HEK293T (cell line): ENCODE measurements at regions not wholly inside any gene's neighbourhood (a gene's known extent, or its start where the extent isn't known, plus 50 kb on each side); places are given as distances from the start of the nearest gene placed in this dataset.

Experiments used
- BHLHE40 ChIP-seq: fragments of 450-650 bp; IDR thresholded peaks from 2 replicates; pipeline ENCODE4 v1.6.1; 2016; ENCODE audit warnings: mild to moderate bottlenecking, moderate library complexity, borderline replicate concordance
- CTBP1 ChIP-seq: fragments of 450-650 bp; IDR thresholded peaks from 2 replicates; pipeline ENCODE4 v1.6.1; 2016; ENCODE audit warnings: borderline replicate concordance
- FOXK2 ChIP-seq: fragments of 450-650 bp; IDR thresholded peaks from 2 replicates; pipeline ENCODE4 v1.6.1; 2016; ENCODE audit warnings: mild to moderate bottlenecking
- FOXM1 ChIP-seq: fragments of 450-650 bp; IDR thresholded peaks from 2 replicates; pipeline ENCODE4 v1.6.1; 2017; ENCODE audit warnings: mild to moderate bottlenecking, borderline replicate concordance
- PKNOX1 ChIP-seq: fragments of 450-650 bp; IDR thresholded peaks from 2 replicates; pipeline ENCODE4 v1.6.1; 2016
- SP1 ChIP-seq: fragments of 450-650 bp; IDR thresholded peaks from 2 replicates; pipeline ENCODE4 v1.6.1; 2017
- SUZ12 ChIP-seq: fragments of 450-650 bp; IDR thresholded peaks from 2 replicates; pipeline ENCODE4 v1.6.1; 2016; ENCODE audit warnings: mild to moderate bottlenecking

GRCh38 chr6:110040716-110041115 is 62.6 kb downstream of the GPR6 start:
- TF ChIP-seq SP1 (no peak), FOXK2 (no peak), CTBP1 (no peak), FOXM1 (no peak), BHLHE40 (no peak), SUZ12 (no peak), PKNOX1 (no peak)
